ENCODE measurements at regions not wholly inside any gene's neighbourhood (a gene's known extent, or its start where the extent isn't known, plus 50 kb on each side); places are given as distances from the start of the nearest gene placed in this dataset.

- Histone ChIP-seq H3K4ac (ENCODE audit: low read depth in 1 of 2, low read length in 2 of 2) (no peak overlapping the region), H3K23ac (ENCODE audit: low read length in 2 of 2) (no peak overlapping the region), H3K36me3 (ENCODE audit: control insufficient read depth in 1 of 2, insufficient read depth in 2 of 2, low read depth in 1 of 2, low read length in 2 of 2) (no peaks in the 10 kb centered on the region), H3K27me3 (ENCODE audit: control insufficient read depth in 1 of 2, insufficient read depth in 1 of 2, low read length in 2 of 2) (no peaks in the 10 kb centered on the region), H3K4me1 (ENCODE audit: control insufficient read depth, insufficient read depth, low read depth, low read length) (no peaks in the 10 kb centered on the region), H3K9me3 (ENCODE audit: control insufficient read depth, low read length) (no peaks in the 10 kb centered on the region), H3K14ac (ENCODE audit: low read length in 2 of 2) (no peak overlapping the region), H2BK15ac (ENCODE audit: low read depth, poor library complexity, severe bottlenecking) (no peak overlapping the region), H3K9ac (ENCODE audit: low read length) (no peak overlapping the region), H2BK120ac (ENCODE audit: low read depth, low read length) (no peak overlapping the region), H3K4me3 (ENCODE audit: insufficient read depth in 1 of 2, low read depth in 1 of 2, low read length in 2 of 2) (no peak overlapping the region), H2BK5ac (ENCODE audit: low read depth, low read length, poor library complexity, severe bottlenecking) (no peak overlapping the region), H2AK5ac (ENCODE audit: low read length, severe bottlenecking) (no peak overlapping the region), H3K27ac (ENCODE audit: low read length, poor library complexity, severe bottlenecking) (no peak overlapping the region), H3K4me2 (ENCODE audit: low read length, poor library complexity, severe bottlenecking) (no peak overlapping the region), H4K8ac (ENCODE audit: low read length) (no peak overlapping the region), H3K18ac (ENCODE audit: low read depth in 1 of 2, low read length in 2 of 2) (no peak overlapping the region), H3K79me1 (replicated peaks; ENCODE audit: low read length, poor library complexity, severe bottlenecking) (no peaks in the 10 kb centered on the region), H4K91ac (ENCODE audit: low read length) (no peak overlapping the region), H2AFZ (ENCODE audit: low read depth, low read length) (no peak overlapping the region), H2BK12ac (ENCODE audit: low read length in 2 of 2) (no peak overlapping the region)
- no peak for DNase-seq
- WGBS = 30% methylated on average over 1 of the region's 1 CpG
Measured at GRCh38 chr21:28427394-28428022, 565.2 kb downstream of the LTN1 start.

GRCh38 chr21:28426545-28426944 is 566.1 kb downstream of the LTN1 start:
- H3K27me3 ChIP-seq (ENCODE audit: control insufficient read depth in 1 of 2, insufficient read depth in 1 of 2, low read length in 2 of 2) = no peaks in the 10 kb centered on the region
- no peak overlapping the region for H3K18ac ChIP-seq (ENCODE audit: low read depth in 1 of 2, low read length in 2 of 2)
- H3K4ac ChIP-seq (ENCODE audit: low read depth in 1 of 2, low read length in 2 of 2) = no peak overlapping the region
- H2AK5ac ChIP-seq (ENCODE audit: low read length, severe bottlenecking) = no peak overlapping the region
- no peak overlapping the region for H3K14ac ChIP-seq (ENCODE audit: low read length in 2 of 2)
- no peaks in the 10 kb centered on the region for H3K9me3 ChIP-seq (ENCODE audit: control insufficient read depth, low read length)
- no peak overlapping the region for H3K4me3 ChIP-seq (ENCODE audit: insufficient read depth in 1 of 2, low read depth in 1 of 2, low read length in 2 of 2)
- no peak overlapping the region for H3K27ac ChIP-seq (ENCODE audit: low read length, poor library complexity, severe bottlenecking)
- H3K9ac ChIP-seq (ENCODE audit: low read length) = no peak overlapping the region
- H2BK12ac ChIP-seq (ENCODE audit: low read length in 2 of 2) = no peak overlapping the region
- no peak for DNase-seq
- H4K8ac ChIP-seq (ENCODE audit: low read length) = no peak overlapping the region
- H3K36me3 ChIP-seq (ENCODE audit: control insufficient read depth in 1 of 2, insufficient read depth in 2 of 2, low read depth in 1 of 2, low read length in 2 of 2) = no peaks in the 10 kb centered on the region
- no peak overlapping the region for H2AFZ ChIP-seq (ENCODE audit: low read depth, low read length)
- no peak overlapping the region for H3K4me2 ChIP-seq (ENCODE audit: low read length, poor library complexity, severe bottlenecking)
- H3K79me1 ChIP-seq (replicated peaks; ENCODE audit: low read length, poor library complexity, severe bottlenecking) = no peaks in the 10 kb centered on the region
- no peak overlapping the region for H2BK120ac ChIP-seq (ENCODE audit: low read depth, low read length)
- H2BK5ac ChIP-seq (ENCODE audit: low read depth, low read length, poor library complexity, severe bottlenecking) = no peak overlapping the region
- no peak overlapping the region for H3K23ac ChIP-seq (ENCODE audit: low read length in 2 of 2)
- no peaks in the 10 kb centered on the region for H3K4me1 ChIP-seq (ENCODE audit: control insufficient read depth, insufficient read depth, low read depth, low read length)
- no peak overlapping the region for H4K91ac ChIP-seq (ENCODE audit: low read length)
- H2BK15ac ChIP-seq (ENCODE audit: low read depth, poor library complexity, severe bottlenecking) = no peak overlapping the region

- Histone ChIP-seq H3K14ac (ENCODE audit: low read length in 2 of 2) (no peak overlapping the region), H3K4me1 (ENCODE audit: control insufficient read depth, insufficient read depth, low read depth, low read length) (no peaks in the 10 kb centered on the region), H4K8ac (ENCODE audit: low read length) (no peak overlapping the region), H2BK120ac (ENCODE audit: low read depth, low read length) (no peak overlapping the region), H2BK5ac (ENCODE audit: low read depth, low read length, poor library complexity, severe bottlenecking) (no peak overlapping the region), H2BK12ac (ENCODE audit: low read length in 2 of 2) (no peak overlapping the region), H3K9me3 (ENCODE audit: control insufficient read depth, low read length) (no peaks in the 10 kb centered on the region), H3K27me3 (ENCODE audit: control insufficient read depth in 1 of 2, insufficient read depth in 1 of 2, low read length in 2 of 2) (no peaks in the 10 kb centered on the region), H3K9ac (ENCODE audit: low read length) (no peak overlapping the region), H2BK15ac (ENCODE audit: low read depth, poor library complexity, severe bottlenecking) (no peak overlapping the region), H3K4me2 (ENCODE audit: low read length, poor library complexity, severe bottlenecking) (no peak overlapping the region), H3K18ac (ENCODE audit: low read depth in 1 of 2, low read length in 2 of 2) (no peak overlapping the region), H3K4ac (ENCODE audit: low read depth in 1 of 2, low read length in 2 of 2) (no peak overlapping the region), H3K79me1 (replicated peaks; ENCODE audit: low read length, poor library complexity, severe bottlenecking) (no peaks in the 10 kb centered on the region), H3K27ac (ENCODE audit: low read length, poor library complexity, severe bottlenecking) (no peak overlapping the region), H3K36me3 (ENCODE audit: control insufficient read depth in 1 of 2, insufficient read depth in 2 of 2, low read depth in 1 of 2, low read length in 2 of 2) (no peaks in the 10 kb centered on the region), H2AFZ (ENCODE audit: low read depth, low read length) (no peak overlapping the region), H2AK5ac (ENCODE audit: low read length, severe bottlenecking) (no peak overlapping the region), H4K91ac (ENCODE audit: low read length) (no peak overlapping the region), H3K4me3 (ENCODE audit: insufficient read depth in 1 of 2, low read depth in 1 of 2, low read length in 2 of 2) (no peak overlapping the region), H3K23ac (ENCODE audit: low read length in 2 of 2) (no peak overlapping the region)
- 42% methylated on average over 1 of the region's 3 CpGs for WGBS
- DNase-seq = no peak
Measured at GRCh38 chr21:28423521-28424190, 569.0 kb downstream of the LTN1 start.

- no peak overlapping the region for H3K23ac ChIP-seq (ENCODE audit: low read length in 2 of 2)
- H2BK12ac ChIP-seq (ENCODE audit: low read length in 2 of 2) = no peak overlapping the region
- no peaks in the 10 kb centered on the region for H3K36me3 ChIP-seq (ENCODE audit: control insufficient read depth in 1 of 2, insufficient read depth in 2 of 2, low read depth in 1 of 2, low read length in 2 of 2)
- H4K91ac ChIP-seq (ENCODE audit: low read length) = no peak overlapping the region
- no peak overlapping the region for H2AFZ ChIP-seq (ENCODE audit: low read depth, low read length)
- H3K4me1 ChIP-seq (ENCODE audit: control insufficient read depth, insufficient read depth, low read depth, low read length) = no peaks in the 10 kb centered on the region
- no peak overlapping the region for H2BK120ac ChIP-seq (ENCODE audit: low read depth, low read length)
- H3K4me3 ChIP-seq (ENCODE audit: insufficient read depth in 1 of 2, low read depth in 1 of 2, low read length in 2 of 2) = no peak overlapping the region
- no peak overlapping the region for H2BK5ac ChIP-seq (ENCODE audit: low read depth, low read length, poor library complexity, severe bottlenecking)
- no peaks in the 10 kb centered on the region for H3K79me1 ChIP-seq (replicated peaks; ENCODE audit: low read length, poor library complexity, severe bottlenecking)
- H3K27me3 ChIP-seq (ENCODE audit: control insufficient read depth in 1 of 2, insufficient read depth in 1 of 2, low read length in 2 of 2) = no peaks in the 10 kb centered on the region
- DNase-seq = no peak
- no peaks in the 10 kb centered on the region for H3K9me3 ChIP-seq (ENCODE audit: control insufficient read depth, low read length)
- 80% methylated on average over 2 of the region's 3 CpGs for WGBS
- H3K14ac ChIP-seq (ENCODE audit: low read length in 2 of 2) = no peak overlapping the region
- H2BK15ac ChIP-seq (ENCODE audit: low read depth, poor library complexity, severe bottlenecking) = no peak overlapping the region
- H4K8ac ChIP-seq (ENCODE audit: low read length) = no peak overlapping the region
- H2AK5ac ChIP-seq (ENCODE audit: low read length, severe bottlenecking) = no peak overlapping the region
- peak overlapping the region; percentile 16 for H3K9ac ChIP-seq (ENCODE audit: low read length)
- H3K4me2 ChIP-seq (ENCODE audit: low read length, poor library complexity, severe bottlenecking) = no peak overlapping the region
- no peak overlapping the region for H3K27ac ChIP-seq (ENCODE audit: low read length, poor library complexity, severe bottlenecking)
- no peak overlapping the region for H3K4ac ChIP-seq (ENCODE audit: low read depth in 1 of 2, low read length in 2 of 2)
- no peak overlapping the region for H3K18ac ChIP-seq (ENCODE audit: low read depth in 1 of 2, low read length in 2 of 2)
Measured at GRCh38 chr21:28421716-28422524, 570.8 kb downstream of the LTN1 start.
